GM18519 (cell line): ENCODE measurements at regions not wholly inside any gene's neighbourhood (a gene's known extent, or its start where the extent isn't known, plus 50 kb on each side); places are given as distances from the start of the nearest gene placed in this dataset.
A peak's percentile ranks its signal among the peaks of the same experiment; 100 is the strongest.
"Not testable (repeated sequence)": the region's sequence is repeated elsewhere in the genome, so short reads cannot be mapped to it uniquely, and the experiment has no call there.

Experiments
- ATAC-seq: cut with Tn5 transposase; IDR thresholded peaks from one replicate; pipeline ENCODE4 v1.9.1; 2021; ENCODE audit warnings: mild to moderate bottlenecking, moderate library complexity; ENCODE audit not compliant: unreplicated experiment, low FRiP score

- no peak for ATAC-seq
Observed at GRCh38 chr15:31217067-31217466, 109.6 kb upstream of the KLF13 start.

GRCh38 chr15:31217566-31218270, 108.9 kb upstream of the KLF13 start:
- no peak for ATAC-seq

GRCh38 chr15:31219221-31219620, 107.4 kb upstream of the KLF13 start:
- ATAC-seq, result no peak

GRCh38 chr15:31221936-31222515, 104.6 kb upstream of the KLF13 start:
- no peak for ATAC-seq

DNA sequence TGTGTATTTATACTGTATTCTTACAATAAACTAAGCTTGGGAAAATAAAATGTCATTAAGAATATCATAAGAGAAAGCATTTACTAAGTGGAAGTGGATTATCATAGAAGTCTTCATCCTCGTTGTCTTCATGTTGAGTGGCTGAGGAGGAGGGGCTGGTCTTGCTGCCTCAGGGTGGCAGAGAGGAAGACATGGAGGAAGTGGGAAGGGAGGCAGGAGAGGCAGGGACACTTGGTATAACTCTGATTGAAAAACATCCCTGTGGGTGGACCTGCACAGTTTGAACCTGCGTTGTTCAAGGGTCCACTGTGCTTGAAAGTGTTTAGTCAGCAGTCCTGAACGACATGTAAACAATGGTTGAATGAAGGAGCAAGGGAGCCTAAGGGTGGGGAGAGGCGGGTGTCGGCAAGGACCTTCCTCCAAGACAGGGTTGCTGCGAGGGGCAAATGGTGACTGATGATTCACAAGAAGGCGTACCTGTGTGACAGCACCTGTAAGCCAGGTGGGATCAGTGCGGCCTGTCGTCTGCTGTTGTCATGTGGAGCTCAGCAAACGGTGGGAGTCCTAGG, 103.8 kb upstream of the KLF13 start:
- ATAC-seq, result no peak

GRCh38 chr15:31223478-31224350, 102.9 kb upstream of the KLF13 start:
- no peak for ATAC-seq

DNA sequence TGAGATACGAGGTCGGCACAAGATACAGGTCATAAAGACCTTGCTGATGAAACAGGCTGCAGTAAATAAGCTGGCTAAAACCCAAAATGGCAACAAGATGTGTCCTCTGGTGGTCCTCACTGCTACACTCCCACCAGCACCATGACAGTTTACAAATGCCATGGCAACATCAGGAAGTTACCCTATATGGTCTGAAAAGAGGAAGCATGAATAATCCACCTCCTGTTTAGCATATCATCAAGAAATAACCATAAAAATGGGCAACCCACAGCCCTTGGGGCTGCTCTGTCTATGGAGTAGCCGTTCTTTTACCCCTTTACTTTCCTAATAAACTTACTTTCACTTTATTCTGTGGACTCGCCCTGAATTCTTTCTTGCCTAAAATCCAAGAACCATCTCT, 102.0 kb upstream of the KLF13 start:
- ATAC-seq, result not testable (repeated sequence)

GRCh38 chr15:31225356-31225955, 101.2 kb upstream of the KLF13 start:
- no peak for ATAC-seq

GRCh38 chr15:31226021-31226420, 100.6 kb upstream of the KLF13 start:
- no peak for ATAC-seq

DNA sequence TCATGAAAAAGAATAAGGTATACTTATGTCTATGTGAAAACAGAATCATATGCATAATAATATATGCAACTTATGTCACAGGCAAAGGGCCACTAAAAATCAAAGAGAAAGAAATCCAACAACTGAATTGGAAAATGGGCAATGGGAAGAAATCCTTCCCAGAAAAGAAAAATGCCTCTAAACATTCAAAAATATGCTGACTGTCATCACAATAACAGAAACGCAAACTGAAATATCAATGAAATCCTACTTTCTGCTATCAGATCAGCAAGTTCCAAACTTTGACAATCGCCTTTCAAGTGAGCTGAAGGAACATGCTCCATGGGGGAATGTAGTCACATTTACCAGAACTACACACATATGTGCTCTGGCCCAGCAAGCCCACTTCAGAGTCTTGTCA, 99.4 kb upstream of the KLF13 start:
- ATAC-seq, result no peak

DNA sequence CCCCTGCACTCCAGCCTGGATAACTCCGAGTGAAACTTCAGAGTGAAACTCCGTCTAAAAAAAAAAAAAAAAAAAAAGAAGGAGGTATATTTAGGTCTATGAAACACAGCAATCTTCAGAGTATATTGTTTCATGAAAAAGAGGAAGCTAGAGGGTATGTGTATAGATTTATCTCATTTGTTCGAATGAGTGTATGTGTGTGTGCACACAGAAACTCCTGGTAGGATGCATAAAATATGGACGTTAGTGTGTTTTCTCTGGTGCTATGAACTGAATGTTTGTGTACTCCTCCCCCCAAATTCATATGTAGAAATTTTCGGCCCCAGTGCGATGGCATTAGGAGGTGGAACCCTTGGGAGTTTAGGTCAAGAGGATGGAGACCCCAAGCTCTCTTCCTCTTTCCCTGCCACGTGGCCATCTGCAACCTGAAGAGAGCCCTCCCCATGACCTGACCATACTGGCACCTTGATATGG, 98.6 kb upstream of the KLF13 start:
- ATAC-seq, result no peak

- ATAC-seq, result peak; percentile 43
Observed at GRCh38 chr15:31228980-31229826, 97.4 kb upstream of the KLF13 start.

DNA sequence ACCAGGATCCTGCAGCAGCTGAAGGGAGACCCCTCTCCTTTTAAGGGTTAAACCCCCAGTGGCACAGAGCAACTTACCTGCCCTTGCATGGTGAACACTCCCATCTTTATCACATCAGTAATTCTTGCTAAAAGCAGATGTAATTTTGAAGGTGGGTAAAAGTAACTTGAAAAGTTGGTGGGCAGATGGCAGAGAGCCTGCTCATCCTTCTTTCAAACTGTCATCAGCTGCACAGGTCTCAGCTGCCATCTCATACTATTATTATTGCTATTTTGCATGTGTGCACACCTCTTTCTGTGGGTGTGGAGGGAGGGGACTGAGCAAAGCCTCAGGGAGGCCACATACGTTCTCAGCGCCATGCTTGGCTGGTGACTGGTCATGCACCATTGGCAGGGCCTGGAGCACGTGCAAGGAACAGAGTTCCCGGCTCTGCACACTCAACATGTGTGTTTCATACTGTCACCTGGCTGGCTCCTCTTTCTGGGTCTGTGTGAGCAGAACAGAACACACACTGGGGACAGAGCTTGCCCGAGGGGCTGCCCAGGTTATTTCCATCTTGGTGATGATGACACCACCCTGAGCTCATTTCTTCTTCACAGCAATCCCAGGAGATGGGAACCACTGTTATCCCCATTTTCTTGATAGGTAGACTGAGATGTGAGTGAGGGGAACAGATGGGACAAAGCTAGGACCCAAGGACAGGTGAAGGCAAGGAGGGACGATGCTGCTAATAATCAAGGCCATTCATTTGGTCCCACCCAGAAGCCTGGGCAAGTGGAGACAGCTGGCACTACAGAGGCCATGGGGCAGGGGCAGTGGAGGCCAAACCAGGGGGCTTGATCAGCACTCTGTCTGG, 95.8 kb upstream of the KLF13 start:
- ATAC-seq, result peak; percentile 70

GRCh38 chr15:31234815-31235214, 91.8 kb upstream of the KLF13 start:
- no peak for ATAC-seq

DNA sequence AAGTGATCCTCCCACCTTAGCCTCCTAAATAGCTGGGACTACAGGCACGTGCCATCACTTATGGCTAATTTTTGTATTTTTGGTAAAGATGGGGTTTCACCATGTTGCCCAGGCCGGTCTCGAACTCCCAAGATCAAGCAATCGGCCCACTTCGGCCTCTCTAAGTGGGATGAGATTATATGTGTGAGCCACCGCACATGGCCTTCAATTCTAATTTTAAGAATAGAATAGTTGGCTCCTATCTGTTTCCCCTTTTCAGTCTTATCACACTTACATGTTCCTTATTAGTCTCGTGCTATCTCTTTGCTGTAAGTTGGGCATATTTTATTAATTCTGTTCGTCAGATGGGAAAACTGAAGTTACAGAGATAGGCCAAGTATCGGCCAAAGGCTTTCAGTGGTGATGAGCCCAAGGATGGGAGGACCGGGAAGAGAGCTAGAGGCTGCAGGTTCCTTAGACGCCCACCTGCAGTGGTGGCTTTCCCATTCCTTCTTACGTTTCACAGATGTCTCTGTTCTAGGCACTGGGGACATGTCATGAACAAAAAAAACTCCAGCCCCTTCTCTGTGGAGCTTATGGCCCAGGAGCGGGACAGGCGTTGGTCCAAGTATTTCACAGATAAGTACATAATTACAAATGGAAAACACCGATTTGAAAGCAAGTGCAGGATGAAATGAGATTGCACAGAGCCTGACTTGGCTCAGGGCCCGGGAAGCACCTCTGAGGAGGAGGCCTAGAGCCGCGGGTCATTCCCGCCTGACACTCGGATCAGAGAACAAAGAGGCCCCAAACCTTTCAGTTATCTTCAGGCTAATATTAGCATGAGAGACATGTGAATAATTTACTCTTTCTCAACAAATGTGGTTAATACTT, 91.1 kb upstream of the KLF13 start:
- peak; percentile 30 for ATAC-seq

DNA sequence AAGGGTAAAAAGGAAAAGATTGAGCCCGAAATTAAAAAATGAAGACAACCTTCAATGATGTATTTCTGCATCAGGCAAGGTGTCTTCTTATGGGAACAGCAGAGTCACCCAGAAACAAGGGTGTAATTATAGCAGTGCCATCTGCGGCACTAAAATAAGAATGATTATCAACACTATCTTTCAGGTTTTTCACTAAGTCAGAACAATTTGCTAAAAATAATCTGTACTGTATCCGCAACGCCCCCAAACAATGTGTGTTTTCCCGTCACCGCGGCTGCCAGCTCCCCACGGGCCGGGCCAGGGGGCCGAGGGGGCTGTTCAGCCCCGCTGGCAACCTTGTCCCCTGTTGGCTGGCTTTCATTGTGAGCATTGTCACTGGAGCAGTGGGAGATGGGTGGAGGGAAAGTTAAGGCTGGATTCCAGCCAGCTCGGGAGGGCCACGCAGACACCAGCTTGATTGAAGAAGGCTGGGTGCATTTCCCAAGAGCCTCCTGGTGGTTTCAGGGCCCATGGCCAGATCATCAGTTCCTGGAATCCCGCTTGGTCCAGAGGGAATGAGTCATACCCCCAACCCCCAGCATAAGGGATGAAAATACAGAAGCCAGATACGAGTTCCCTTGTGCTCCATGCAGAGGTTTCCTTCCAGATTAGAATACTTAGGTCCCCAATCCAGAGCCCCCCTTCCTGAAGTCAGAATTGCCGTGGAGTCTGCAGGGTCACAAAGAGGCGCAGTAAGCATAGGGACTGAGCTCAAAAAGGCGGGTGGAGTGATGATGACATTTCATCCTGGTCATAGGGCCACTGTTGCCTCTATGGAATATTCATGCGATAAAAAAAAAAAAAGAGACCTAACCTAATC, 90.2 kb upstream of the KLF13 start:
- ATAC-seq, result peak; percentile 37

DNA sequence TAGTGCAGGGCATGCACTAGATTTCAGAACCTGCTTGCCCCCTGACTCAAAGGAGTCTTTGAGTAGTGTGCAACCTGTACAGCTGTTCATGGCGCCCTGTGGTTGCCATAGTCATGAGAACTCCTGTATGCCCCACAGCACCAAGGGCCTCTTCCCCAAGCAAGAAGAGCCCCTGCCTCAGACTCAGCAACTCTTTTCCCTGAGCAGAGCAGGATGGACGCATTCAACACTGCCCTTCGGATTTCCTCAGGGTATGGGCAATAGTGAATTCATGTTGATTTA, 89.7 kb upstream of the KLF13 start:
- ATAC-seq, result no peak
